HUDEP-2 (cell line): ENCODE measurements at regions not wholly inside any gene's neighbourhood (a gene's known extent, or its start where the extent isn't known, plus 50 kb on each side); places are given as distances from the start of the nearest gene placed in this dataset.
"Not testable (repeated sequence)": the region's sequence is repeated elsewhere in the genome, so short reads cannot be mapped to it uniquely, and the experiment has no call there.

Experiments
- DNase-seq, 76 experiments: peaks; one replicate each; lab custom pipeline; 2025; ENCODE audit not compliant: unreplicated experiment in 76 of 76; lab: John Stamatoyannopoulos, UW

DNA sequence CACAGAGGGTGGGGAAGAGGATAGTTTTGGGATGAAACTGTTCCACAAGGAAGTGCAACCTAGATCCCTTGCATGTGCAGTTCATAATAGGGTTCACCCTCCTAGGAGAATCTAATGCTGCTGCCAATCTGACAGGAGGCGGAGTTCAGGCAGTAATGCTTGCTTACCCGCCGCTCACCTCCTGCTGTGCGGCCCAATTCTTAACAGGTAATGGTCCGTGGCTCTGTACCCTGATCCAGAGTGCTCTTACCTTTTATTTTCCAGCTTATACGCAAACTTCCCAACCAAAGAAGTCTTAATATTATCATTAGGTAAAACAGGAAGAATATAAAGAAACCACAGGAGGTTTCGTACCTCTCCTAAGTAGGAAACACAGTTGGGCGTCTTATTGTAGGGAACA lies 82.7 kb upstream of the CD302 start:
- DNase-seq: no peak

DNA sequence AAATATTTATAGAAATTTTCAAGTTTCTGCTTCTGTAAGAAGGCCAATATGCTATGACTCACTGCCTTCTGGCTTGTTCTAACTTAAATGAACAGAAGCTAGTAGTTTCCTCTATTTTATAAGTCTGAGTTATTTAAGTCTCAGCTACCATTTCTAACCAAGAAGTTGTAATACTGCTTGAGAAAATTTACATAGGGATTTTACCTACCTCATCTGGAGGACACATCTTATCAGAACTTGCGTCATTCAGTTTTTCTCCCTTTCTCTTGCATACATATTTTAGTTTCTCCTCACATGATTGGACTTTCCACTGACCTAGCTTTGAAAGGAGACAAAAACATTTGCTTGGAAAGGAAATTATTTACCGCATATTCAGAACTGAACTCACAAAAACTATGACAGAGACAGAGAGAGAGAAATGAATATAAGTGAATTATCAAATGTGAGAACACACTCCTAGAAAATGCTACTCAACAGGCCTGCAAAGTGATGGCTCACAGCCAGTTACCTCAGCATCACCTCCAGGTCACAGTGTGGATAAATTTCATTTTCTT lies 81.1 kb upstream of the CD302 start:
- DNase-seq: no peak

DNA sequence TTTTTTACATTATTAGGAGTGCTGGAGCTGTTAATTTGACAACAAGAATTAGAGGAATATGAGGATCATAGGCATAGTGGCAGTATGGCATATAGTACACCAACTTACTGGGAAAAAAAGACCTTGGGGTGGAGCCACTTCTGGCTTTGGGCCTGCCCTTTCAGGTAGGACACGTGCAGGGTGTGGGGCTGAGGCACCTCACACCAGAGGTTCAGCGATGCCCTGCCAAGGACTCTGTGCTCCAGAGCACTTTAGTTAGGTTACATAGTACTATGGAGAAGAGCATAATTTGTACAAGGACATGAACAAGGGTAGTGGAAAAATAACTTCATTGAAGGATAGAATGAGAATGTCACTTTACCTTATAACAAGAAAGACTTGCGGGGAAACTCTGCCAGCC lies 77.1 kb upstream of the CD302 start:
- no peak for DNase-seq

DNA sequence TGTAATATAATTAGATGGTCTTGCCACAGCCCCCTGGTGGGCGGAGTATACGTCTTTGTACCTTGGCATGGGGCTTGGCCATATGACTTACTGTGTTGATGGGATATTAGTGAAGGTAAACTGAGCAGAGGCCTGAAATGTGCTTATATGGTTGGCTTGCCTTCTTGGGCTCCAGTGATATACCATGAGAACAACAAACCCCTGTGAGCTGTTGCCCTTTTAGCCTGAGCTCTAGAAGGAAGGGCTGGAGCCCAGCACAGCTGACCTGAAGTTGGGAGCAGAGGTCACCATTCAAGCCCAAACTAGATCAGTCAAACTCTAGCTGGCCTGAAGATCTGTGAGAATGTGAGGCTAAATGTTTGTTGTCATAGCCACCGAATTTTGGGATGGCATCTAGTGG lies 75.2 kb upstream of the CD302 start:
- DNase-seq: peak in 1 of 76 experiments; percentile 2

DNA sequence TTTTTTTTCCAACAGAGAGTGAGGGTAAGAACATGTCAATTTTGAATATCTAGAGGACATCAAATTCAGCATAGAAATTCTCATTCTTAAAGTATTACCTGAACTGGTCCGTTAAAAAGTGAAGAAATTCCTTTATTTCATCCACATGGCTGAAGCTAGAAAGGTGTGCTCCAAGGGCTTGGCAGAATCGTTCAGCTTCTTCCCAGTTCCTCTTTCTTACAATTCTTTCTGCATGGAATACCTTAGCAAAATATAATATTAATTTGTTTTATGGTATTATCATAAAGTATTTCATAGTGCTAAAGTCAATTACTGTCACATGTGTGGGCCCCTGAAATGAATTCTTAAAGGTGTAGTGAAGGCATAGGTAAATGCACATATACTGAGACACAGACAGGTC lies 74.3 kb upstream of the CD302 start:
- DNase-seq: no peak

DNA sequence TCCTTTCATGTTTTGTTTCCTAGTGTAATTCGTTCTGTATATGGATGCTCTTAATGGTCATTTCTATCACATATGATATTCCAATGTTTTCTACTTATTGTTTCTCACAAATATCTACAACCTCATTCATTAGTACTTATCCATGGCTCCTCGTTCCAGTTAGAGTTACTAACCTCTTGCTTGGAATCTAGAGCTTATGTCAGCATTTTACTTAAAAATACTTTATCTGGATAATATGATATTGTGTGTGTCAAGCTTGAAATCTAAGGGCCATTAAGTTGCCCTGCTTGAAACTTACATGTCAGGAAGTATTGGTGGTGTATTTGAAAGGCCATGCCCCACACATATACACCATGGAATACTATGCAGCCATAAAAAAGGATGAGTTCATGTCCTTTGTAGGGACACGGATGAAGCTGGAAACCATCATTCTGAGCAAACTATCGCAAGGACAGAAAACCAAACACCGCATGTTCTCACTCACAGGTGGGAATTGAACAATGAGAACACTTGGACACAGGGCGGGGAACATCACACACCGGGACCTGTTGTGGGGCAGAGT lies 70.7 kb upstream of the CD302 start:
- DNase-seq: not testable (repeated sequence)

DNA sequence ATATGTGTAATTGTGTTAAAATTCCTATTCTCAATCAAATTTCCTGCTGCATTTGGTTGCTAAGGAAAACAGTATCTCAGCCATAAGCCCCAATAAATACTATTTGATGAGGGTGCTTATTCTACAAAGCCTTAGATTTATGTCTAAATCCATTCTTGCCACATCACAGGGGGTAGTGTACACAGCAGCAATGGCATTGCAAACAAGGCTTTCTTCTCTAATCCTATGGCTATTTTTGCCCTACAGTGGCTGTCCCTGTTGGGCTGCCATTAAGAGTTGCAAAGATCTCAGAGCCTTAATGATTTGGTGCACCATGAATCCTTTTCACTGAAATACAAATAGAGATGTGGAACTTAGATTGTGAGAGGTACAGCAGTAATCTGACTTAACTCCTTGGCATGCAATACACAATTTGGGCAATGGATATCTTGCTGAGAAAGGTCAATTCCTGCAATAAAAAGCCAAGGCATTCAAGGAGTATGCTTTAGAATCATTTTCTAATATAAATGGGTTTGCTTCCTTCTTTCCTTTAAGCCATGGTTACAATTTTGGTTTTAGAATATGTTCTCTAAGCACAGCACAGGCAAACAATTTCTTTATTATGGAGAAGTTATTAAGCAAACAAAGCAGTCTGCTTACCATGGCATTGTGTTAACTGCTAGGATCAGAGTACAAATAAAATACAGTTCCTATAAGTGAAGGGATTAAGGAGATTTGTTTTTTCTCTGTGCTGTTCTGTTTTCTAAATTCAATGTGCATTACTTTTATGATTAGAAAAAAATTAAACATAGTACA lies 69.8 kb upstream of the CD302 start:
- no peak for DNase-seq

DNA sequence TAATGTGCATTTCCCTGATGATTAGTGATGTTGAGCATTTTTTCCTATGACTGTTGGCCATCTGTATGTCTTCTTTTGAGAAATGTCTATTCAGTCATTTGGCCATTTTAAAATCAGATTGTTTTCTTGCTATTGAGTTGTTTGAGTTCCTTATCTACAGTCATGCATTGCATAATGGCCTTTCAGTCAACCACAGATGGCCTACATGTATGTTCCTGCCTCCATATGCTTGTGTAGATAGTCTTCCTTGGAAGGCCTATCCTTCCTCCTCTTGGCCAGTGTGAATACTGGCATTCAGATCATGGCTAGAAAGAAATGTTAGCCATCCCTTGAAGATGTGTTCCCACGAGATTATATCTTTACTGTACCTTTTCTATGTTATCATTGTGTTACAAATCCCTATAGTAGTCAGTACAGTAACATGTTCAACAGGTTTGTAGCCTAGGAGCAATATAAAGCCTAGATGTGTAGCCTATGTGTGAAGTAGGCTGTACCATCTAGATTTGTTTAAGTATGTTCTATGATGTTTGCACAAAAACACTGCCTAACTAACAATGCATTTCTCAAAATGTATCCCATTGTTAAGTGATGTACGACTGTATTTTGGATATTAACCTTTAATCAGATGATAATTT lies 65.6 kb upstream of the CD302 start:
- no peak for DNase-seq

DNA sequence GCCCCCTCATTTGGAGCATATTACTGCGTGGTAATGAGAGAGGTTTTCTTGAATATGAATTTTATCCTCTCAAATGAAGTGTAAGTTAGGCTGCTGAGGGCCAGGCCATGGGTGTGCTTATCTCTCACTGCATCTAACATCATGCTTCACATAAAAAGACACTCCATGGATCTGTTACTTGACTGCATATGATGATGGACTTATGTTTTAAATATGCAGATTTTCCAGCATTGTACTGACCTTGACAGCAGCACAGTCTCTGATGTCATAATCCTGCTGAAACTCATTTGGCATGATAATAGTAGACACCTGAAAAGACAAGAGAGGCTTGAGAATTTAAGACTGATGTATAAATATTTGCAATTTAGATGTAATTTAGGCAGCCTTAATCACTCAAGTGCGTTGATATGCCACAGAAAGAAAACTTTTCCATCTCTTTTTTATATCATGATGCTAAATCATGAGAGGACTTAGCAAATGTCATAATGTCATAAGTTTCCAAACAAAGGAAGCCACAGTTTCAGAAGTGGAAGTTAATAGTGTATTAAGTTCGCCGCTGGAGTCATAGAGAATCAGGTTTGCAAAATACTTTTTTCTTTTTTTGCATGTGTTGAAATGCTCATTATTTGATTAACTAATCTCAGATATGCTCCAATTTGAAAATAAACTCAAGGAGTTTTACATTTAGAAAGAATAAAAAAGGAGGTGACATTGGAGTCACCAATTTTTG lies 62.7 kb upstream of the CD302 start:
- DNase-seq: no peak

DNA sequence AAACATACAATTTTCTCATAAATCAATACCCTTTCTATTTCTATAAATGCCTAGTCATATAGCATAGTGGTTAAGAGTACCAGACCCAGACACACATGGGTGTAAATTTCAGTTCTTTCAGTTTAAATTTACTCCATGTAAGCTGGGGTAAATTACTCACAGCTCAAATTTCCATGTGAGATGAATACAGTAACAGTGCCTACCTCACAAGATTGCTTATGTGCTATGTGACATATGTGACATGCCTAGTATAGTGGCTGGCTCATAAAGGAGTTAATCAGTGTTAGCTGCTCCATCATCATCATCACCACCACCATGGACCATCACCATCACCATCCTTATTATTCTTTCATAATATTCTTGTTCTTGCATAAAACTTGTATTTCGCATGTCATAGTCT lies 61.6 kb upstream of the CD302 start:
- DNase-seq: no peak

DNA sequence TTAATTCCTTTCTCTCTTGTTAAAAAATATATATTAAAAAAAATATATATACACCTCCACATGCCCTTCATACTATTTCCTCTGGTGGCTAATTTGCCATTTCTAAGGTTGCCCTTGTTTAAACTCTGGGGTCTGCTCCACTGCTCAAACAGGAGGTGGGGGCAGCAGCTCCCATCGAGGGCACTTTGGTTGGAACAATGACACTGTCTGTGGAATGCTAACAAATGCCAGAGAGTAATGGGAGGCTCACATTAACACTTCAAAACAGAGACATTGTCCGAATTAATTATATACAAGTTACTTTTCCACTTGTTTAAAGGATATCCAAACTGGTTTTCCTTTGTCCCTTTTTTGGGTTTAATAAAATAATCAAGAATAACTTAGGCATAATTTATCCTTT lies 58.8 kb upstream of the CD302 start:
- DNase-seq: no peak

DNA sequence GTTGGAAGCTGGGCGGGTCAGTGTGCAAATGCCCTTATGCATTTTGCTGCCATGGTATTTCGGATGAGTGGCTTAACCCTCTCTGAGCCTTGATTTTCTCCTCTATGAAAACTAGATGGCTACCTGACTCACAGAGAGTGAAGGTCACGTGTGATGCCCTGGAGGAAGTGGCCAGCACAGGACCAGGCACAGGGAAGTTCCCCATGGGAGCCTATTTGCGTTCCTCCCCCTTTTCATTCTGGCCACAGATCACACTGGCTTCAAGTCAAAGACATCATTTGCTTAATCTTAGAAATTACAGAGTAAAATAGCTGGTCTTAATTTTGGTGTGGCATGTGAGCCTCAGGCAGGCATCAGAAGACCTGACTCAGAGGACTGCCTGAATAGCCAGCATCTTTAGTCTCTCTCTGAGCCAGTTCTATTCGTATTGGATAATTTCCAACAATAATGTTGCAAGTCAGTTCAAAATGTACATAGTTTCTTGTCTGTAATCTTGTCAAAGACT lies 57.6 kb upstream of the CD302 start:
- no peak for DNase-seq

DNA sequence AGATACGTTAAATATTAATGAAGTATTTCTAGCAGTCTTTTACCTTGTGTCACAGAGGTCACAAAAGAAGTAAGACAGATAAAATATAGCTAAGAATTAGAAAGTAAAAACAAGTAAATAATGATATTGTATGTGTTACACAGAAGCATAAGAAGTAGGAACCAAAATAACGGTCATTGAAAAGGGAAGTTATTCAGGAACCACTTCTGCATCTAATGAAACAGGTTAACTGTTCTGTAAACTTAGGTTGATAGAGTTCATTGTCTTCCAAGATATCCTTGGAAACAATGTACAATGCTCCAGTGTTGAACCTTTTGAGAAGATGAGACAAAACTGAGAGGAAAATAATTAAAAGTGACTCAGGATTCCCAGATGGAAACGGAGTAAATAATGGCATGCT lies 57.1 kb upstream of the CD302 start:
- no peak for DNase-seq

DNA sequence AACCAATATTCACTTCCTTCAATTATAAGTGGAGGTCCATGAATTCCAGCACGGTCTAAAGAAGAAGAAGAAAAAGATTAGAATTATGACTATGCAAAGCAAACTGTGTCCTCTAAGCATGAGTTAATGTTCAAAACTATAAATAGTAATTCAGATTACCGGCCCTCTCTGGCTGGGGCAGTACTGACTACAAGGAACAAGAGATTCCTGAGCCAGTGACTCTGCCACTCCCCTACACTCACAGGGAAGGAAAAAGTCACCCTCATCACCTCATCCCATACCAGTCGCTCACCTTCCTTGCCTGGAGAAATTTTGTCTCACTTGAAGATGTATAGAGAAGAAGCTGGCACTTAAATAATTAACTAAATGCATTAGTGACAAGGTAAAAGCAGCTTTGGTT lies 56.5 kb upstream of the CD302 start:
- DNase-seq: no peak

DNA sequence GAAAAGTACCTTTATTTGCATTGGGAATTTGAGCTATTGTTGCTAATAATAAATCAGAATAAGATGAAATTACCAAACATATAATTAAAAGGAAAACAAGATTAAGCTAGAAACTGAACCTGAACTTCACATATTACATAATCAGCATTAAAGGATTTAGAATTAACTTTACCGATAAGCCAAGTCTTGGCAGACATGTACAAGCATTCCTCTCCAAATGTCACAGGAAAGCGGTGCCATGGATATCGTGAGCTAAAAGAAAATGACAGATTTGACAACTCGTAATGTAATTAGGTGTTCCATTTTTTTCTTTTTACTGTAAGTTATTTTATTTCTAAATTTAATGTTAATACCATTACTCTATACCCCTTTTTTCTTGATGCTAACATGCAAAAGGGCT lies 55.1 kb upstream of the CD302 start:
- no peak for DNase-seq

DNA sequence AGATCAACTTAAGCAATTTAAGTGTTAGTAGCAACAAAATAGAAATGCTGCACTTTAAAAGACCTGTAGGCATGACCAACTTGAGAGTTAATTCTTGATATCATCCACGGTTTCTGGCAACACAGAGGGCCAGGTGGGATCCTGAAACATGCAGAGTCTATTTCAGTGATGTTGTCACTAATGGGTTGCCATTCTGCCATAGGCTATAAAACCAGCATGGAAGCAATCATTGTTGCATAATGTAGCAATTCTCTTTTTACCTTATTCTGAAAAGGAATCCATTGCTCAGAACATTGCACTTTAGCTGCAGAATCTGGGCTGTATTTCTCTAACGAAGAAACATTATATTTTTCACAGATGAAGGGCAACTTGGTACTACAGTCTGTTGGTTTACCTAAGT lies 53.9 kb upstream of the CD302 start:
- no peak for DNase-seq

DNA sequence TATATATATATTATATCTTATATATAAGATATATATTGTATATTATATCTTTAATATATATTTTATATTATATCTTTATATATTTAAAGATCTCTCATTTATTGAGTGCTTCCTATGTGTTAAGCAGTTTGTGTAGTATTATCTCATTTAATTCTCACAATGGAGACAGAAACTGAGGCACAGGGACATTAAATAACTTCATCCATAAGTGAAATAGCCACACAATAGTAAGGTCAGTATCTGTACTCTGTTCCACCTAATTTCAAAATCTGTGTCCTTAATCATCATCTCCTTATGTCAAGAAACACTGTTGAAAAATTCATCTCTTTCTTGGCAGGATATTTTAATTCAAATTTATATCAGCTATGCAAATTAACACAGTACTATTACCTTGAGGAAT lies 52.8 kb upstream of the CD302 start:
- no peak for DNase-seq

DNA sequence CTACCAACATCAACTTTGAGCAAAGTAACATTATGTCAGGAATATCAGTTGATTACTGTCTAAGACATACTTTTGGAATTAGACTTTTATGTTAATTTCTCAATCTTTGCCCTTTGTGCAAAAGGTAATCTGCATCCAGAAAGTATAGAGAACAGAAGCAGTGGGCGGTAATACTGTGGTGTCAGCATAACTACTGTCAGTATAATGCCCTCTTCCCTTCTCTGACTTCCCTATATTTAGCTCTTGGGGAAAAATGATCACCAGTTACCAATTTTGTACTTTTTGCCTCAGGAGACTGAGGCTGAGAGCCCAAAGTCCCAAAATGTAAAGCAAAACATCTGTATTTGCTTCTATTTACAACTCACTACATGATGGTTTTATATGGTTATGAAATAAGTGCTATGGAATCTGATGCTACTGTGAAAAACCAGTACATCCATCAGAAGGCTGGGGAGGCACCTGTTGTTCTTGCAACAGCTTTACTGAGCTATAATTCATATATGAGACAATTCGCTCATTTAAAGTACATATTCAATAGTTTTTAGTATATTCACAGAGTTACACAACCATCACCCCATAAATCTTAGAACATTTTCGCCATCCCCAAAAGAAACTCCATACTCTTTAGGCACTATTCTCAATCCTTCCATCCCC lies 51.3 kb upstream of the CD302 start:
- DNase-seq: no peak
